HEK293 (cell line): ENCODE measurements at regions not wholly inside any gene's neighbourhood (a gene's known extent, or its start where the extent isn't known, plus 50 kb on each side); places are given as distances from the start of the nearest gene placed in this dataset.

Experiments used
- CTCF ChIP-seq: fragments of 450-650 bp; formaldehyde crosslinking; IDR thresholded peaks from 2 replicates; pipeline ENCODE4 v1.5.1; 2016; ENCODE audit warnings: missing biosample characterization, missing genetic modification characterization
- HIC1 ChIP-seq: fragments of 450-650 bp; formaldehyde crosslinking; IDR thresholded peaks from 2 replicates; pipeline ENCODE4 v1.5.1; 2016; ENCODE audit warnings: missing biosample characterization, missing genetic modification characterization
- MYNN ChIP-seq: fragments of 450-650 bp; formaldehyde crosslinking; IDR thresholded peaks from 2 replicates; pipeline ENCODE4 v1.5.1; 2016; ENCODE audit warnings: missing biosample characterization, missing genetic modification characterization, borderline replicate concordance
- PBX3 ChIP-seq: sonication (generic); formaldehyde crosslinking; IDR thresholded peaks from 2 replicates; pipeline ENCODE4 v1.8.1; 2022; ENCODE audit warnings: mild to moderate bottlenecking, moderate library complexity, missing genetic modification reagents
- RBAK ChIP-seq: fragments of 450-650 bp; formaldehyde crosslinking; IDR thresholded peaks from 2 replicates; pipeline ENCODE4 v1.5.1; 2016; ENCODE audit warnings: missing biosample characterization, missing genetic modification characterization
- ZBTB11 ChIP-seq: fragments of 450-650 bp; formaldehyde crosslinking; conservative IDR thresholded peaks from 2 replicates; pipeline ENCODE4 v1.5.1; 2016; ENCODE audit warnings: low read depth, missing biosample characterization, missing genetic modification characterization
- ZBTB8A ChIP-seq: fragments of 450-650 bp; formaldehyde crosslinking; IDR thresholded peaks from 2 replicates; pipeline ENCODE4 v1.5.1; 2016; ENCODE audit warnings: missing biosample characterization, missing genetic modification characterization
- ZNF24 ChIP-seq: fragments of 450-650 bp; formaldehyde crosslinking; IDR thresholded peaks from 2 replicates; pipeline ENCODE4 v1.5.1; 2016; ENCODE audit warnings: missing biosample characterization, missing genetic modification characterization
- ZNF518A ChIP-seq: fragments of 450-650 bp; formaldehyde crosslinking; conservative IDR thresholded peaks from 2 replicates; pipeline ENCODE4 v1.5.1; 2016; ENCODE audit warnings: low read depth, missing biosample characterization, missing genetic modification characterization
- ZNF596 ChIP-seq: fragments of 450-650 bp; IDR thresholded peaks from 2 replicates; pipeline ENCODE4 v1.5.0; 2018; ENCODE audit warnings: missing biosample characterization, mild to moderate bottlenecking, missing genetic modification characterization, moderate library complexity
- ZNF785 ChIP-seq: fragments of 450-650 bp; formaldehyde crosslinking; IDR thresholded peaks from 2 replicates; pipeline ENCODE4 v1.5.1; 2016; ENCODE audit warnings: missing biosample characterization, missing genetic modification characterization
- ZSCAN5A ChIP-seq: fragments of 450-650 bp; formaldehyde crosslinking; IDR thresholded peaks from 2 replicates; pipeline ENCODE4 v1.5.1; 2016; ENCODE audit warnings: missing biosample characterization, missing genetic modification characterization
- ZXDB ChIP-seq: fragments of 450-650 bp; formaldehyde crosslinking; IDR thresholded peaks from 2 replicates; pipeline ENCODE4 v1.5.1; 2016; ENCODE audit warnings: missing biosample characterization, missing genetic modification characterization

GRCh38 chr5:175253597-175253996 is 190.4 kb downstream of the DRD1 start:
- TF ChIP-seq PBX3 (CRISPR knock-in tag) (no peak), CTCF (tag by site-specific recombination) (no peak), ZXDB (tag by site-specific recombination) (no peak), ZSCAN5A (tag by site-specific recombination) (no peak), HIC1 (tag by site-specific recombination) (no peak), ZNF518A (tag by site-specific recombination) (no peak), ZNF785 (tag by site-specific recombination) (no peak), MYNN (tag by site-specific recombination) (no peak), ZBTB11 (tag by site-specific recombination) (no peak), ZBTB8A (tag by site-specific recombination) (no peak), ZNF24 (no peak), RBAK (tag by site-specific recombination) (no peak), ZNF596 (tag by site-specific recombination) (no peak)
